ENCODE measurements at regions not wholly inside any gene's neighbourhood (a gene's known extent, or its start where the extent isn't known, plus 50 kb on each side); places are given as distances from the start of the nearest gene placed in this dataset.
"Not testable (repeated sequence)": the region's sequence is repeated elsewhere in the genome, so short reads cannot be mapped to it uniquely, and the experiment has no call there.

DNA sequence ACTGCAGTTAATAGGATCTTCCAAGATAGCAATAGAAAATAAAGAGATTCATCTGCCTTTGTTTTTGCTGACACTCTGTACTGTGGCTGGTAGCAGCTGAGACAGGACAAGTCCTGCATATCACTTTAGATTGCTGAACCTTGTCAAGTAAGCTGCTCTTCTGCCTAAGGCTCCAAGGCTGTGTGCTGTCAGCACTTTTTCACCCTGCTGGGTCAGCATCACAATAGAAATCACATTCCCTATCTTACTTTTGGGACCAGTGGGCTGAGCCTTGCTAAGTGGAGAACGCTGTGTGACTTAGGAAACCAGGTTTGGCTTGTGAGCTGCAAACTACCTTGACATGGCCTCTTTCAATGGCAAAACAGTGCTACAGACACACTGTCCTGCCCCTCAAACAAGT lies 263.9 kb downstream of the FRK start:
- DNase-seq = no peak

DNA sequence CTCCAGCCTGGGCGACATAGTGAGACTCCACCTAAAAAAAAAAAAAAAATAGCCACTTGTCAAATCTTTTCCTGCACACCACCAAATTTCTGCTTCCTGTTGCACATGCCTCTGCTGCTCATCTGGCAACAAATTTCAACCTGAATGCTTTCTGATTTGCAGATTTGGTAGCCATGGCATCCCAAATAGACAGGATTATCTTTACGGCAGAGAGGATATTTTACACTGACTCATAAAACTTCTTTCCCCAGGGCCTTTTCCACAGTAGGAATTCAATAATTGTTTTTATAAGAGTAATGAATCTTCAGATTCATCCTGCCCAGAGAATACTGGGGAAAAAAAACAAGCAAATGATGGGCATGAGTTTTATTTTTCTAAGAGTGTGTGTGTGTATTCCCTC lies 264.6 kb downstream of the FRK start:
- no peak for DNase-seq

DNA sequence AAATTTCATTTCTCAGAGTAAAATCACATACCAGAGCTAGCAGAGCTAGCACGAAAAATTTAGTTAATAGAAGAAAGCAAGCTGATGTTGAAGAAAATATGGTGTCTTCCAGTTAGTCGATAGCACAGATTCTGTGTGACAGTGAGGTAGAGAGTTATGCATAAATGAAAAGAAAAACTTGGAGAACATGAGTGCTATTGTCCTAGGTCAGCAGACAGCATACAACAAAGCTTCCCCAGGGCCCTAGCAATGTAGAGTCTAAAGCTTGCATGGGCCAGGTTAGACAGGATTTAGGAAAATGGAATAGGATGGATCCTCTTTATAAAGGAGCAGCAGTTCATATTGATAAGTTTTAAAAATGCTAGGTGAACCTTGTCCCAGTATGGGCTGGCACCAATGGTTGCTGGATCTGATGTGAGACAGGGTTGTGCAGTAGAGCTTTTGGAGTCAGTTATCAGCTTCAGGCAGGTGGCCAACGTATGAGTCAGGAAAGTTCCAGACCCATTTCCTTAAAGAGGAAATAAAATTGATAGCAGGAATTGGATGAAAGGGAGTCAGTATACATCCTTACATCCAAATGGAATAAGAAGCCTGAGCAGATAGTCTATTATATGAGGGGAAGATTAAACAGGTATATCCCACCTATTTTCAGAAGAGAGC lies 277.2 kb downstream of the FRK start:
- DNase-seq = no peak

DNA sequence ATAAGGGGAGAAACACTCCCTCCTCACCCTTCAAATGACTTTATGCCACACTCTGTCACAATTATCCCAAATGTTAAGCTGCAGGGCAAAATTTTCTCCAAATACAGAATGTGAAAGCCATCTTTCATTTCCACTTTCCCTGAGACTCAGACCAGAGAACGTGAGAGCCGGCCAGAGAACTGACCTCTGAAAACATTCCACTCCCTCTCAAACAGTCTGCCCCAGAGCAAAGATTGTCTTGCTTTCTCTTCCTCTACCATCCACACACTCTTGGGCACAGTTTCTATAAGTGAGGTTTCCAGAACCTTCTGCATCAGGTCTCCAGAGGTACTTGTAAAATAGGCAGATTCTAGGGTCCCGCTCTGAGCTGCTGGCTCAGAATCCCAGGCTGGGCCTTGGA lies 278.1 kb downstream of the FRK start:
- DNase-seq = no peak

DNA sequence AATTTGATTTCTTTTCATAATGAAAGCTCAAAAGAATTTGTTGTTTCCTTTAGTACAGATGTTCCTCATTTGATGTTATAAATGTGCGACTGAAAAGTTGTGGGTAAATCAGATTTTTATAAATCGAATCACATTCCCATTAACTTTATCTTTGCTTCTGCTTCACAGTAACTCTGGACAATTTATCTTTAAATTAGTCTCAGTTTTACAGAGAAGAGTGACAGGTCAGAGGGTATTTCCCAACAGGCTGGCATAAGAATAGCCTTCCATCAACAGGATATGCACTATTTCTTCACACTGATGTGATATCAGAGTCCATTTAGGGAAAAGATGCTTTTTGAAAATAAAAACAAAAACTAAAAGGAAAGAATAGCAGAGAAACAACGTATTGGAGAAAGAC lies 286.9 kb downstream of the FRK start:
- no peak for DNase-seq

DNA sequence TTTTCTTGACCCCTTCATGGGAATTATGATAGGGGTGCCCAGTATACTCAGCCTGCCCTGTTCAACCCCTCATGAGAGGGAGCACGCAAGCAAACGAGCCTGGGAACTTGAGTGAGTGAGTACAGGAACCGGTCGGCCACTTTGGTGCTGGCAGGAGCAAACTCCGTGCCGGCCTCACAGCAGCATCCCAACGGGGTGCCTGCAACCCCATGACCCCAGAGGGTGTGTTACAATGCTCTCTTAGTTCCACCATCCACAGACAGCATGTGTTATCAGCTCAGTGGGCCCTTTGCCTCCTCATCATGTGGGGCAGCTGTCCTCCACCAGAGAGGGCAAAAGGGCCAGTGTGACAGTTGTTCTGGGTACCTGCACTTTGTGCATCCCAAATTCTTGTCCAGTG lies 289.8 kb downstream of the FRK start:
- DNase-seq = no peak

DNA sequence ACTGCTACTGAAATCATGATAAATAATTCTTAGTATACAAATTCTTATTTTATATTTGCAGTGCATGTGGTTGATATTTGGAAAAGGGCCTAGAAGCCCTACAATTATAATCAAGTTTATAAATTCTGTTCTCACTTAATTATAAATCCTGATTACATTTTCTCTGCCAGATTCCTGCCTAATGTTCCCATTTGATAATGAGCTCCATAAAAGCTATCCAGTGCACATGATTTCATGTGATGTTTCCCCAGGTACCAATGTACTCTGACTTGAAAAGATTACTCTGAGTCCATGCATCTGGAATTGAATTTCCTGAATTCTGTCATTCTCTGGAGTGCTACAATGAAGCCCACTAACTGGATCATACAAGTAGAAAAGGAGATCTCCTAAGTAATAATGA lies 292.2 kb downstream of the FRK start:
- DNase-seq = no peak

DNA sequence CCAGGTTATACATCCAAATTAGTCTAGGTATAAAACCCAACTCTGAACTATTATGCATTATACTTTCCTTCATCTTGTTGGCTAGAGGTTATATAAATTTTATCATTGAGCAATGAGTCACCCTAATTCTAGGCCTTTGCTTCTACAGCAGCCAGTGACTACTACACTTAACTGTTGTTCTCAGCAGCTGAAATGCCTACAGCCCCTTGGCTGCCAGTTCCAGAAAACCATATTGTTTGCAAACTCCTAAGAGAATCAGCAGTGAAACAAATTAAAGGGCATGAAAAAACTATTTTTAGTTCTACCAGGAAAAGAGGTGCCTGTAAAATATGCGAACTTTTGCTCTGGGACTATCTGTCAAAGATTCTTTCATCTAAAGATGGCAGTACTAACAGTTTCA lies 292.8 kb downstream of the FRK start:
- DNase-seq = no peak

DNA sequence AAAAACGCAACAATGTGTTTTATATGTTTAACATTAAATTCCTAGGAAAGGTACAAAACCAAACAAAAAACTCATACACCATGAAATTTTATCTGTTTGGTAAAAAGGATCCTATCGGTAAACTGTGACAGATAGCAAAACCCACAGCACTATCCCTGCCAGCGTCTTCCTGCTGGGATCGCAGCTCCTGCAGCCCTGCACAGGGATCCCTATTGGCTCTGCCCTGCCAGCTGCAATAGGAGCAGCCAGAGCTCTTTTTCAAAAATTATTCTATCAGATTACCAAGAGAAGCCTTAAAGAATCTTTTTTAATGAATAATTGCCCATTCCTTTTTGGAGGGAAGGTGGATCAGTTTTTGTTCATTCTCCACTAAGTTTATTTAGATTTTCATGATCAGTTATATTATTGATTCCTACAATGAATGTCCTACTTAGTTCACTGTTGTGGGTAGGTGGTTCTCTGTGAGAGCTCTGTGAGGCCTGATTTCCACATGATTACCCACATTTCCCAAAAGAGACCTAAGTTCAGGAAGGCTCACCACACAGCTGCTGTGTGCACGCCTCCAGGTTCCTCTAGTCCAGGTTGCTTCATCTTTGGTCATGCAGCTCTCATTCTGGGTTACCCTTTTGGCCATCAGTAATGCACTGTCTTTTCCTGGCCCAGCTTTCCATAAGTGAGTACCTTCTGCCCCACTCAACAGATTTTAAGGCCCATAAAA lies 293.8 kb downstream of the FRK start:
- no peak for DNase-seq

DNA sequence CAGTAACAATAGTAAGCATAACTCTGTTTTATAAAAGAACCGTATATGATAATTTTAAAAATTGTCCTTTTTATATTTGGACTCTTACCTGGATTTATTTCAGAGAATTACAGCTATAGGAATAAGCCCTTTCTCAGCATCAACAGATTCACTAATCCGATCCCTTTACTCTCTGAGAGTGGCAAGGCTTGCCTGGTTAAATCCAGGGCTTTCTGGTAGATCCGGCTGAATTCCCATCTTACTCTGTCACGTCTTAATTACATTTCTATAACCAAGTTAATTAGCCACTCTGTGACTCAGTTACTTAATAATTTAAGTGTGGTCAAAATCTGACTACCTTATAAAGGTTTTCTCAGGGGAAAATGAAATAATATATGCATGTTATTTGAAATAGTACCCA lies 294.7 kb downstream of the FRK start:
- no peak for DNase-seq

DNA sequence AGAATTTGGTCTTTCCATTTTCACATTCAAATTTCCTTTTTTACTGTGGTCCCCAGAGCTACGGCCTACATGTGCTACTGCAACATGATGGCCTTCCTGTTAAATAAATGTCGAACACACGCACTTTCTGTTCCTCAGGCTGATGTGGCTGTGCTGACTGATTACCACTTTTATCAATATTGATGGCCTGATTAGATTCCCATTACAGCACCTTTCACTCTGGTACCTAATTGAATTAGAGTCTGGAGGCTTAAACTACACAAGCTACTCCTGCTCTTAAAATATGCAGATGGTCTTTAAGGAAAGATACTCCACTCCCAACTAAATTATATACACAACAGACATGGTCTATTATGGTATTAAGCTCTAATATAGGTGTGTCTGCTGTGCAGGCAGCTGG lies 301.6 kb downstream of the FRK start:
- no peak for DNase-seq

DNA sequence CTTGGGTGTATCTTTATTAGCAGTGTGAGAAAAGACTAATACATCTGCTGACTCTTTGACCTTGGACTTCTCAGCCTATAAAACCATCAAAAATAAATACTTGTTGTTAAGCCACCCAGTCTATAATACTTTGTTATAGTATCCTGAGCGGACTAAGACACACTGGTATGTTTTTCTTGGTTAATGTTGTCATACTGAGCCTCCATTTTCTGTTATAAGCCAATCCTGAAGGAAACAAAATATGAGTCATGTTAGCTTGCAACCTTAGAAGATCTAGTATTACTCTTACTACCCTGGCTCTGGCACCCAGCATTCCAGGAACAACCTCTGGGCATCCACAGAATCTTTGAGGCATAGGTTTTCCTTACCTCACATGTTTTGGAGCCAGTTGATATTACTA lies 307.2 kb downstream of the FRK start:
- no peak for DNase-seq

DNA sequence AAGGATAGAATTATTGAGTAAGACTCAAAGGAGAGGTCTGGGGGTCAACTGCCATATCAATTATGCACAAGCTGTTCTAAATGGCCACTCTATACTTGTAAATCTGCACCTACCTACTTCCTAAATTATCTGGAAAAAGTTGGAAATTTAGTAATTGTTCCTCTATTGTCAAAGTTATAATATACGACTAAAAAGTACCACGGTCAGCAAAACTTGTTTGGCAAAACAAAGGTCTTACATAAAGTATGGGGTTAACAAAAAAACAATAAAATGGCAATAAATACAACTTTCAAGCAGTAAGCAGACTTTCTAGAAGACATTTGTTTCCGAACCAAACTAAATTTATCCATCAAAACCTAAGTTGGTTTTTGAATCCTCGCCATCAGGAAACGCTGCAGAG lies 309.7 kb downstream of the FRK start:
- DNase-seq = no peak

DNA sequence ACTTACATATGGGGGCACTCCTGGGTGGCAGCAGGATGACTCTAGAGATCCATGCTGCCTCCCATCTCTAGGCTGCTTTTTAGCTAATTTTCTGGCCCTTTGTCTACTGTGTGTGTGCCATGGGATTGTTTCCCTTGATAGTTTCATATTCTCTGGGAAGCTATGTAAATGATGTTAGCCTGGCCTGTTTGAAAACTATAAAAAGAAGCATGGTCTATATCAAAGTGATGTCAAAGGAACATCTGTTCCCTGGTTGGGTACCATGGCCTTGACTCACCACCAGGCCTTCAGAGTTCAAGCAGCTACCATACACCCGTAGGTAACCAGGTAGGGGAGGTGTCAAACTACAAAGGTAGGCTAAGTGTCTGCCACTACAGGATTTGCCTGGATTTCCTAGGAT lies 310.4 kb downstream of the FRK start:
- DNase-seq = no peak

DNA sequence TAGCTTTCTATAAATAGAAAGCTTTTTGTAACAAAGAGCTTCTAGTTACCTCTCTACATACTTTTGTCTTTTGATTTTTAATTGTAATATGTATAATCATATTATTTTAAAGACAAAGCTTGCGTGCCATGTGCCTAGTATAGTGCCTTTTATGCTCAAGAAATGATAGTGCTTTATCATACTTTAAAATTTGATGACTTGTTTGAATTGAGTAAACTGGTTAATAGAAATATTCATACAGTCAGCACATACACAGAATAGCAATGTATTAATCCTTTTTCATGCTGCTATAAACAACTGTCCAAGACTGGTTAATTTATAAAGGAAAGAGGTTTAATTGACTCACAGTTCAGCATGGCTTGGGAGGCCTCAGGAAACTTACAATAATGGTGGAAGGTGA lies 313.0 kb downstream of the FRK start:
- DNase-seq = no peak

DNA sequence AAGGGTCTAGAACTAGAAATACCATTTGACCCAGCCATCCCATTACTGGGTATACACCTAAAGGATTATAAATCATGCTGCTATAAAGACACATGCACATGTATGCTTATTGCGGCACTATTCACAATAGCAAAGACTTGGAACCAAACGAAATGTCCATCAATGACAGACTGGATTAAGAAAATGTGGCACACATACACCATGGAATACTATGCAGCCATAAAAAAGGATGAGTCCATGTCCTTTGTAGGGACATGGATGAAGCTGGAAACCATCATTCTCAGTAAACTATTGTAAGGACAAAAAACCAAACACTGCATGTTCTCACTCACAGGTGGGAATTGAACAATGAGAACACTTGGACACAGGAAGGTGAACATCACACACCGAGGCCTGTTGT lies 314.1 kb downstream of the FRK start:
- not testable (repeated sequence) for DNase-seq

DNA sequence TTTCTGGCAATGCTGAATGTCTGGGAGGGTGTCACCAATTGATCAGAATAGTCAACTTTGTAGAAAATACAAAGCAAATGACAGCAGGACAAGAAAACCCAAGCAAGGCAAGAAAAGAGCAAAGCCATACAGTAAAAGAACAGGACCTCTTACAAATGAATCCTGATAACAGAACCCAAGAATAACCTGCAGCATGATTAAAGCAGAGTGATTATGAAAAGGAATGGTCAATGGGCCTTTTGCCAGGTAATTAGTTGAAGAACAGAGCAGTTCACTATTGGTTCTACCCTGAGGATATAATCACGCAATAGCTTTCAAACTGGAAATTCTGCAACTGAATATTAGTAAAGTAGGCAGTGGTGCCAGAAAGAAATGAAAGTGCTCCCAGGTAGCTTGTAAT lies 319.8 kb downstream of the FRK start:
- no peak for DNase-seq

DNA sequence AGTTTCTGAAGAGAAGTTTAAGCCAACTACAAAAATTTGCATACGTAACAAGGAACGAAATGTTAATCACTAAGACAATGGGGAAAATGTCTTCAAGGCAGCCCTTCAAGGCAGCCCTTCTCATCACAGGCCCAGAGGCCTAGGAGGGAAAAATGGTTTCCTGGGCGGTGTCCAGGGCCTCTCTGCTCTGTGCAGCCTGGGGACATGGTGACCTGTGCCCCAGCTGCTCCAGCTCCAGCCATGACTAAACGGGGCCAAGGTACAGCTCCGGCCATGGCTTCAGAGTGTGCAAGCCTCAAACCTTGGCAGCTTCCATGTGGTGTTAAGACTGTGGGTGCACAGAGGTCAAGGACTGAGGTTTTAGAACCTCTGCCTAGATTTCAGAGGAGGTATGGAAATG lies 325.1 kb downstream of the FRK start:
- no peak for DNase-seq

DNA sequence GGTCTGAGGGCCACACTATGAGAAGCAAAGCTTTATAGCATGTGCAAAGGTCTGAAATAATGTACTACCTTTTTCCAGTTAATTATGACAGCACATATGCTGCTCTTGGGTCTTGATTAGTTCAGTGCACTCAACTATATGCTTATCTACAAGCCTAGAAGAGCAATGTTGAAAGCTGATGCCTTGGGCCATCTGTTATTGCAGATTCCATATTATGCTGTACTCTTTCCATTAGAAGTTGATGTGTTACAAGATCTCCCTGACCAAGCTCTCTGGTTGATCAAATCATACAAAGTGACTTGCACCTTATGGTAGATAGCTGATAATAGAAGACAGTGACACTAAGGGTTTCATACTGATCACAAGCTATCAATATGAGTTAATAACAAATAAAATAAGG lies 327.3 kb downstream of the FRK start:
- DNase-seq = no peak

DNA sequence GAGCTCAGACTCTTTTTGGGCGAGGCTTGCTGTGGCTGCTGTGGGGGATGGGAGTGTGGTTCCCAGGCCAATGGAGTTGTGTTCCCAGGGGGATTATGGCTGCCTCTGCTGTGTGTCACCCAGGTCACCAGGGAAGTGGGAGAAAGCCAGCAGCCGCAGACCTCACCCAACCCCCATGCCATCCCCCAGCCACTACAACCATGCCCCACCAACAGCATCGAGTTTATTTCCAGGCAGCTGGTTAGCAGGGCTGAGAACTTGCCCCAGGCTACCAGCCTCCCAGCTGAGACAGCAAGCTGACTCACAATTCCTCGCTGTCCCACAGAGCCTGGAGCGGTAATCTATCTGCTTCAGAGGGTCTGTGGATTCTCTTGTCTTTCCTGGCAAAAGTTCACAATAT lies 331.7 kb downstream of the FRK start:
- DNase-seq = no peak

DNA sequence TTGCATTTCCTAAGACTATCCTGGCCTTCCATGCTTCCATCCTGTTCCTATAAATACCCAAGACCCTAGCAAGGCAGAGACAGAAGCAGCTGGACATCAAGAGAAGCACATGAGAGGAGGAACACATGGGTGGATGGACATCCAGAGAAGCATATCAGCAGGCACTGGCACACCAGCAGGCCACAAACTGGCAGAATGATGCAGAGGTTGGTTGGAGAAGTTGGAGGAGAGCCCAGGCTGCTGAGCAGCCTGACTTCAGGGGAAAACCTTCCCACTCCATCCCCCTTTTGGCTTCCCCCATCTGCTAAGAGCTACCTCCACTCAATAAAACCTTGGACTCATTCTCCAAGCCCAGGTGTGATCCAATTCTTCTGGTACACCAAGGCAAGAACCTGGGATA lies 332.5 kb downstream of the FRK start:
- DNase-seq = no peak

DNA sequence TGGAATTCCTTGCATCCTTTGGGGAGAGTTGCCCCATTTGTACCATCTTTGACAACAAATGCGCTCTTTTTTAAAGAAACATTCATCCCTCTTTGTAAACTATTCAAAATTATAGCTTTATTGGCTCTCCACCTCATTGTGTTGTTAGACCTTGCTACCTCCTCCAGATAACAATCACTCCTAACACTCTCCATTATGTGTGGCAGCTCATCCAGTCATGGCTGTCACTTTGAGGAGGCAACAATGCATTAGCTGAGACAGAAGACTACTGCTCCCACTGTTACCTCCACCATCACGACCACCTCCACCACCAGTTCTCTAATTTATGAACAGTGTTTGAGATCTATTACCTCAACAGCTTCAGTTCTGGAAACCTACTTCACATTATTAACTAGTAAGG lies 339.1 kb downstream of the FRK start:
- no peak for DNase-seq

DNA sequence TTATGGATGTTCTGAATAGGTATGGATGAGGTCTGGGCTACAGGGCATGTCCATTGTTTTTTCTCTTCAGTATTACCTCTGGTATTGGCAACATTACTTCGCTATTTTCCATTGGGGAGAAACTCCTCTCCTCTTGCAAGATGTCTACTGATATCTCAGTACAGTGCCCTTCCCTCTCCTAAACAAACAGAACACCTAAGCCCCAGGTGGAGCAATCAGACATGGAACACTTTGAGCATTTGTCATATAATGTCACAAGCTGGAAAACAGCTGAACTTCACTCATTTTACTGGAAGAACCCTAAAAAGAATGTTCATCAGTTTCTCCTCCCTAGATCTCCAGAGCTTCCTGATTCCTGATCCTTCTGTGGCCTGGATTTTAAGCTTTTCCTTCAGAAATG lies 339.8 kb downstream of the FRK start:
- no peak for DNase-seq

DNA sequence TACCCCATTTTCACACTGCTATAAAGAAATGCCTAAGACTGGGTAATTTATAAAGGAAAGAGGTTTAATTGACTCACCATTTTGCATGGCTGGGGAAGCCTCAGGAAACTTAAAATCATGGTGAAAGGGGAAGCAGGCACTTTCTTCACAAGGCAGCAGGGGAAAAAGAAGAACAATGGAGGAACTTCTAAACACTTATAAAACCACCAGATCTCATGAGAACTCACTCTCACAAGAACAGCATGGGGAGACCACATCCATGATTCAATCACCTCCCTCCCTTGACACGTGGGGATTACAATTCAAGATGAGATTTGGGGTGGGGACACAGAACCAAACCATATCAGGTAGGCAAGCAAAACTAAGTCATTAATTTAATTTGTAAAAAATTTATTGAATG lies 343.2 kb downstream of the FRK start:
- DNase-seq = no peak

DNA sequence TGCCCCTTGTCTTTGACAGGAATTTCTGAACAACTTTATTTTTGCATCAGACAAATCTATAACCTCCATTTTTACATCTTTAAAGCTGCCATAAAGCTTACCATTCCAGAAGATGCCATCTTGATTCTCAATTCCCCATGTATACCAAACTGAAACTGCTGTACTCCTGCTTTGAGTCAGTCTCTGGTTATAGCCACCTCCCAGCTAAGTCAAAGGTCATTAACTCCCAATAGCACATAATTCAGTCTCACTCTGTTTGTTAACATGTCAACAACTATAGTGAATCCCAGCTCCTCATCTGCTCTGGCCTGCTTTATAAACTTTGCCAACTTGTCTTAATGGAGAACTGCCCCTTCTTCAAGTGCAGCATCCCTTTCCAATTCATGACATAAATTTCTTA lies 343.6 kb downstream of the FRK start:
- DNase-seq = no peak

All from SHP77 (cell line).